ENCODE measurements at regions not wholly inside any gene's neighbourhood (a gene's known extent, or its start where the extent isn't known, plus 50 kb on each side); places are given as distances from the start of the nearest gene placed in this dataset.
A peak's percentile ranks its signal among the peaks of the same experiment; 100 is the strongest.
"Not testable (repeated sequence)": the region's sequence is repeated elsewhere in the genome, so short reads cannot be mapped to it uniquely, and the experiment has no call there.

DNA sequence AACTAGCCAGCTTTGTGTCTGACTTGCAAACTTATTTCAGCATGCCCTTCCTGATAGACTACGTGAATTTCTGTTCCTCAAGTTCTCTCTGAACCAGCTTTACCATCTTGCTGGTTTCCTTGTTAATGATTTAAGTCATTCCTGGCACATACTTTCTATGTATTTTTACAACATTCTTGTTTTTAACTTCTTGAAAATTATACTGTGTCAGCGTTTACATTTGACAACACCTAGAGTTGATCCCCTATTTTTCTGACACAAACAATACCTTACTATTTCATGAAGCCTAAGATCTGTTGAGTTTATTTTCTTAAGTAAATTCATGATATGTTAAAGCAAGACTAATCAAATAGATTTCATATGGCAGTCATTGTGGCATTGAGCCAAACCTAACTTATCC is 686.3 kb downstream of the XPNPEP1 start:
- Histone ChIP-seq H3K4me3 (ENCODE audit: low read depth, low read length) (no peak overlapping the region), H3K27ac (ENCODE audit: low read depth, low read length) (no peak overlapping the region), H3K9me3 (ENCODE audit: control insufficient read depth, insufficient read depth, low read length) (no peaks in the 10 kb centered on the region), H3K4me1 (ENCODE audit: control insufficient read depth, insufficient read depth, low read length) (no peaks in the 10 kb centered on the region), H3K27me3 (ENCODE audit: control insufficient read depth, insufficient read depth, low read length) (no peaks in the 10 kb centered on the region), H3K36me3 (ENCODE audit: control insufficient read depth, insufficient read depth, low read length) (no peaks in the 10 kb centered on the region)
- no peak for DNase-seq (ENCODE audit: low read depth in 4 of 6, low spot score in 6 of 6)
- WGBS (ENCODE audit: insufficient coverage): 100% methylated on average over 1 of the region's 2 CpGs

DNA sequence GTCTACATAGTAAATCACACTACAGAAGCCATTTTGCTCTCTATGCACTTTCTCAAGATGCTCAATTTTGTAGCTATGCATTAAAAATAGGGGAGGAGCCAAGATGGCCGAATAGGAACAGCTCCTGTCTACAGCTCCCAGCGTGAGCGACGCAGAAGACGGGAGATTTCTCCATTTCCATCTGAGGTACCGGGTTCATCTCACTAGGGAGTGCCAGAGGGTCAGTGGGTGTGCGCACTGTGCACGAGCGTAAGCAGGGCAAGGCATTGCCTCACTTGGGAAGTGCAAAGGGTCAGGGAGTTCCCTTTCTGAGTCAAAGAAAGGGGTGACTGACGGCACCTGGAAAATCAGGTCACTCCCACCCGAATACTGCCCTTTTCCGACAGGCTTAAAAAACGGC is 699.8 kb downstream of the XPNPEP1 start:
- not testable (repeated sequence) for H3K4me3 ChIP-seq (ENCODE audit: low read depth, low read length); H3K9me3 ChIP-seq (ENCODE audit: control insufficient read depth, insufficient read depth, low read length); H3K27me3 ChIP-seq (ENCODE audit: control insufficient read depth, insufficient read depth, low read length); H3K4me1 ChIP-seq (ENCODE audit: control insufficient read depth, insufficient read depth, low read length); H3K36me3 ChIP-seq (ENCODE audit: control insufficient read depth, insufficient read depth, low read length); DNase-seq (ENCODE audit: low read depth in 4 of 6, low spot score in 6 of 6); H3K27ac ChIP-seq (ENCODE audit: low read depth, low read length)
- WGBS (ENCODE audit: insufficient coverage): 91% methylated on average over 9 of the region's 13 CpGs

GRCh38 chr10:109219935-109220605 is 703.2 kb downstream of the XPNPEP1 start:
- H3K4me1 ChIP-seq (ENCODE audit: control insufficient read depth, insufficient read depth, low read length): peaks cover 3% of the 10 kb centered on the region
- DNase-seq (ENCODE audit: low read depth in 4 of 6, low spot score in 6 of 6): peak in 2 of 6 donors; percentile 7 to 50
- H3K27me3 ChIP-seq (ENCODE audit: control insufficient read depth, insufficient read depth, low read length): no peaks in the 10 kb centered on the region
- WGBS (ENCODE audit: insufficient coverage): no CpG with 5 or more reads among the region's 2 CpGs
- H3K4me3 ChIP-seq (ENCODE audit: low read depth, low read length): no peak overlapping the region
- no peaks in the 10 kb centered on the region for H3K9me3 ChIP-seq (ENCODE audit: control insufficient read depth, insufficient read depth, low read length)
- H3K27ac ChIP-seq (ENCODE audit: low read depth, low read length): no peak overlapping the region
- H3K36me3 ChIP-seq (ENCODE audit: control insufficient read depth, insufficient read depth, low read length): no peaks in the 10 kb centered on the region

DNA sequence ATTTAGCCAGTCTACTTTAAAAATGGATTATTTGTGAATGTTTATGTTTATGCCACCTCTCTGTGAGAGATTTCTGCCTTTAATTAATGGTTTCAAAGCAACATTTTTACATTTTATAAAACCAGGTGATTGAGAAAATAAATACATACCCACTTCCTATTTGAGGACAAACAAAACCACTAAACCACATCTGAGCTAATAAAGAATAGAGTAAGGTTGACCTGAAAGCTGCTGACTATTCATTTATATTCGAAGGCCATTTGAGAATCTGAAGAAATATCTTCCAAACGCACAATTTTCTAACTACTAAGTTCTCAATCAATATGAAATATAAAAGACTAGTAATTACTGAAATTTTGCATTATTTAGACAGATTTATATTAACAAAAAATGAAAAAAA is 705.1 kb downstream of the XPNPEP1 start:
- Histone ChIP-seq H3K27ac (ENCODE audit: low read depth, low read length) (no peak overlapping the region), H3K4me1 (ENCODE audit: control insufficient read depth, insufficient read depth, low read length) (peaks cover 3% of the 10 kb centered on the region), H3K36me3 (ENCODE audit: control insufficient read depth, insufficient read depth, low read length) (no peaks in the 10 kb centered on the region), H3K27me3 (ENCODE audit: control insufficient read depth, insufficient read depth, low read length) (no peaks in the 10 kb centered on the region), H3K4me3 (ENCODE audit: low read depth, low read length) (no peak overlapping the region), H3K9me3 (ENCODE audit: control insufficient read depth, insufficient read depth, low read length) (no peaks in the 10 kb centered on the region)
- no peak for DNase-seq (ENCODE audit: low read depth in 4 of 6, low spot score in 6 of 6)
- WGBS (ENCODE audit: insufficient coverage): no CpG with 5 or more reads among the region's 2 CpGs

DNA sequence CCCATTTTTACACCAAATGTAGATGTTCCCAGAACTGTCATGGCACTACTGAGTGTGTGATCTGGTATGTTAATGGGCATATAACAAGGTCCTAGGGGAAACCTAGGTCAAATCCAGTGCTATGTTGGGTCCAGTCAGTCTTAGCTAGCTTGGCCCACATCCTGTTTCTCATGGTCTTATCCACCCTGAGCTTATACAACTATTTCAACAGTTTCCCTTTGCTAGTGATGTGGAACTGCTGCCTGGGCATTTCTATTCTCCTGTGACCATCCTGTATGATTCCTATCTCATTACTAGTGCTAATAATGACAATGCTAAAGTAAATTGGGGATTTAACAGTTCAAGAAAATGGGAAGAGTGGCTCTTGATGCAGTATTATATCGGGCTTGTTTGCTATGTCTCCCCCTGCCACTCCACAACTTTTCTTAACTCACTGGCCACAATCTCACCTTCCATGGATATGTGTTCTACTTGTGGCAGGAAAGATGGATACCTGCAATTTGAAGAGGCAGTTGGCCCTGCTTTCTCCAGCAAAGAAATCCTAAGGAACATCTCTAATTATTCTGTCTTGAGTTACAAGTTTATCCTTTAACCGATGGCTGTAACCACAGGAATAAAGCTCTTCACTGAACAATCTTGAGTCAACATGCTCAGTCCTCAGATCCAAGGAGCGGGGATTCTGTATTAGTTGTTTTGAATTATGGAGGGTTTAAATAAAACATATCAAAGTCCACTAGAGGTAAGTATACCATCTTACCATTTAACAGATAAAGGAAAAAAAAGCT is 707.8 kb downstream of the XPNPEP1 start:
- no peak for DNase-seq (ENCODE audit: low read depth in 4 of 6, low spot score in 6 of 6)
- no peaks in the 10 kb centered on the region for H3K27me3 ChIP-seq (ENCODE audit: control insufficient read depth, insufficient read depth, low read length)
- no peaks in the 10 kb centered on the region for H3K9me3 ChIP-seq (ENCODE audit: control insufficient read depth, insufficient read depth, low read length)
- no peaks in the 10 kb centered on the region for H3K4me1 ChIP-seq (ENCODE audit: control insufficient read depth, insufficient read depth, low read length)
- 100% methylated on average over 1 of the region's 3 CpGs for WGBS (ENCODE audit: insufficient coverage)
- H3K27ac ChIP-seq (ENCODE audit: low read depth, low read length): no peak overlapping the region
- H3K36me3 ChIP-seq (ENCODE audit: control insufficient read depth, insufficient read depth, low read length): no peaks in the 10 kb centered on the region
- H3K4me3 ChIP-seq (ENCODE audit: low read depth, low read length): no peak overlapping the region

DNA sequence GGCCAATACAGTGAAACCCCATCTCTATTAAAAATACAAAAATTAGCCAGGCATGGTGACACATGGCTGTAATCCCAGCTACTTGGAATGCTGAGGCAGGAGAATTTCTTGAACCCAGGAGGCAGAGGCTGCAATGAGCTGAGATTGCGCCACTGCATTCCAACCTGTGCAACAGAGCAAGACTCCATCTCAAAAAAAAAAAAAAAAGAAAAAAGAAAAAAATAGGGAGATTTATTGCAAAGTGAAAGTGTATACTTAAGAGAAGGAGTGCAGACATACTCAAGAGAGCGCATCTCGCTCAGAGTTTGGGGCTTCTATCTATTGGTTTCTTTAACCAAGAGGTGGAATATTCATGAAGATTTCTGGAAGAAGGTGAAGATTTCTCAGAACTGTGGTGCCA is 708.4 kb downstream of the XPNPEP1 start:
- not testable (repeated sequence) for H3K36me3 ChIP-seq (ENCODE audit: control insufficient read depth, insufficient read depth, low read length); H3K27me3 ChIP-seq (ENCODE audit: control insufficient read depth, insufficient read depth, low read length); H3K27ac ChIP-seq (ENCODE audit: low read depth, low read length); DNase-seq (ENCODE audit: low read depth in 4 of 6, low spot score in 6 of 6); H3K9me3 ChIP-seq (ENCODE audit: control insufficient read depth, insufficient read depth, low read length); H3K4me3 ChIP-seq (ENCODE audit: low read depth, low read length); H3K4me1 ChIP-seq (ENCODE audit: control insufficient read depth, insufficient read depth, low read length)
- WGBS (ENCODE audit: insufficient coverage): 100% methylated on average over 2 of the region's 3 CpGs

GRCh38 chr10:109207361-109207760 is 716.0 kb downstream of the XPNPEP1 start:
- H3K4me3 ChIP-seq (ENCODE audit: low read depth, low read length): no peak overlapping the region
- H3K9me3 ChIP-seq (ENCODE audit: control insufficient read depth, insufficient read depth, low read length): no peaks in the 10 kb centered on the region
- no peaks in the 10 kb centered on the region for H3K36me3 ChIP-seq (ENCODE audit: control insufficient read depth, insufficient read depth, low read length)
- H3K27ac ChIP-seq (ENCODE audit: low read depth, low read length): no peak overlapping the region
- H3K27me3 ChIP-seq (ENCODE audit: control insufficient read depth, insufficient read depth, low read length): no peaks in the 10 kb centered on the region
- DNase-seq (ENCODE audit: low read depth in 4 of 6, low spot score in 6 of 6): peak in 1 of 6 donors; percentile 10
- 55% methylated on average over 1 of the region's 1 CpG for WGBS (ENCODE audit: insufficient coverage)
- H3K4me1 ChIP-seq (ENCODE audit: control insufficient read depth, insufficient read depth, low read length): no peaks in the 10 kb centered on the region

DNA sequence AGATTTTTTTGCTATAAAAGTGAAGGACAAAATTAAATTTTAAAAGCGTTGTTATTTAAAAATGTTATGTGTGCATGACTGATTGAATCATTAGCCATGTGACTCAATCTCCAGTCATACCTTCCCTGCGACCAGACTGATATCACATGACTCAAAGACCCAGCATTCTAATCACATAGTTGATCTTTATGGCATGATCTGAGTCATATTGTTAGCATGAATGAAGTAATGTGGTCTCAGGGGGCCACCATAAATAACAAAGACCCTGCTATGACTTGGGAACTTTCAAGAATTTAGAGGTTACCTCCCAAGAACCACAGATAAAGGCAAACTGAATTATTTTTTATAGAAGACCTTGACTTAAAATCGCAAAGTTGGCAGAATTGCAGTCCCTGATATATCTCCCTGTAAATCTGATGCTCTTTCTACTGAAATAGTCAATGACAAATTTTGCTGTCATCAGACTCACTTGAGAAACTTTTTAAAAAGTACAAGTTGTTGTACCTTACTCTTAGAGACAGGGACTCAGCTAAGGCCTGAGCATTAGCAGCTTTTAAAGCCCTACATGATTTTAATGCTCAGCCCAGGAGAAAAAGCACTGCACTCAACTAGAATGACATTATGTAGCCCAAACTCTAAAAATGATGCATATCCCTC is 717.3 kb downstream of the XPNPEP1 start:
- H3K36me3 ChIP-seq (ENCODE audit: control insufficient read depth, insufficient read depth, low read length): no peaks in the 10 kb centered on the region
- WGBS (ENCODE audit: insufficient coverage): 100% methylated on average over 1 of the region's 3 CpGs
- H3K4me1 ChIP-seq (ENCODE audit: control insufficient read depth, insufficient read depth, low read length): no peaks in the 10 kb centered on the region
- no peak overlapping the region for H3K27ac ChIP-seq (ENCODE audit: low read depth, low read length)
- H3K27me3 ChIP-seq (ENCODE audit: control insufficient read depth, insufficient read depth, low read length): no peaks in the 10 kb centered on the region
- DNase-seq (ENCODE audit: low read depth in 4 of 6, low spot score in 6 of 6): no peak
- H3K9me3 ChIP-seq (ENCODE audit: control insufficient read depth, insufficient read depth, low read length): no peaks in the 10 kb centered on the region
- no peak overlapping the region for H3K4me3 ChIP-seq (ENCODE audit: low read depth, low read length)

DNA sequence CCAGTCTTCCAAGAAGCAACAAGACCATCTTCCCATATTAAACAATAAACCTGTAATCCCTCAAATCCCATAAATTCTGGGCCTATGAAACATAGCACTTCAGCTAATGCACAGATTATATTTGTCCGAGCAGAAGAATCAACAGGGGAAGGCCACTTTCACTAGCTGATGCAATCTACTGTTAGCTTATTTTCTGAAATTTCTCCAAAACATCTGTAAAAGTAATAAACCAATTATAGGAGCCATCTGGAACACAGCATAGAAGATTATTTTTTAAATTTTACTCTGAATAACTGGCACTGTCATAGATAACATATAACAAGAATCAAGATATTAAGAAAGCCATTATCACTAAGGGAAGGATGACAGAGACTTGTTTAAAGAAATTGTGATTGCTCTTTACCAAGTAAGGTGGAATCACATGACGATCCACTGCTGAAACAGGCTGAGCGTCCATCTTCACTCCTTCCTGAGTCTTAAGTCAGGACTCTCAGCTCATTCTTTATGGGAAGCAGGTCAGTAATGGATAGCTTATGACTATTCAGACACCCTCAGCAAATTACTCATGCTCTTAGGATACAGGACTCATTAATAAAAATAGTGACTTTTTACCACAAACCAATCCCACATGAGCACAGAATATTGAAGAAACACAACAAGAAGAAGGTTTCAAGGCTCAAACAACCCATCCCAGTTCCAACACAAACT is 719.5 kb downstream of the XPNPEP1 start:
- no peak for DNase-seq (ENCODE audit: low read depth in 4 of 6, low spot score in 6 of 6)
- Histone ChIP-seq H3K9me3 (ENCODE audit: control insufficient read depth, insufficient read depth, low read length) (no peaks in the 10 kb centered on the region), H3K4me3 (ENCODE audit: low read depth, low read length) (no peak overlapping the region), H3K27me3 (ENCODE audit: control insufficient read depth, insufficient read depth, low read length) (no peaks in the 10 kb centered on the region), H3K27ac (ENCODE audit: low read depth, low read length) (no peak overlapping the region), H3K36me3 (ENCODE audit: control insufficient read depth, insufficient read depth, low read length) (no peaks in the 10 kb centered on the region), H3K4me1 (ENCODE audit: control insufficient read depth, insufficient read depth, low read length) (no peaks in the 10 kb centered on the region)
- WGBS (ENCODE audit: insufficient coverage): 40% methylated on average over 1 of the region's 3 CpGs
